ENCODE measurements at regions not wholly inside any gene's neighbourhood (a gene's known extent, or its start where the extent isn't known, plus 50 kb on each side); places are given as distances from the start of the nearest gene placed in this dataset.
"Not testable (repeated sequence)": the region's sequence is repeated elsewhere in the genome, so short reads cannot be mapped to it uniquely, and the experiment has no call there.

DNA sequence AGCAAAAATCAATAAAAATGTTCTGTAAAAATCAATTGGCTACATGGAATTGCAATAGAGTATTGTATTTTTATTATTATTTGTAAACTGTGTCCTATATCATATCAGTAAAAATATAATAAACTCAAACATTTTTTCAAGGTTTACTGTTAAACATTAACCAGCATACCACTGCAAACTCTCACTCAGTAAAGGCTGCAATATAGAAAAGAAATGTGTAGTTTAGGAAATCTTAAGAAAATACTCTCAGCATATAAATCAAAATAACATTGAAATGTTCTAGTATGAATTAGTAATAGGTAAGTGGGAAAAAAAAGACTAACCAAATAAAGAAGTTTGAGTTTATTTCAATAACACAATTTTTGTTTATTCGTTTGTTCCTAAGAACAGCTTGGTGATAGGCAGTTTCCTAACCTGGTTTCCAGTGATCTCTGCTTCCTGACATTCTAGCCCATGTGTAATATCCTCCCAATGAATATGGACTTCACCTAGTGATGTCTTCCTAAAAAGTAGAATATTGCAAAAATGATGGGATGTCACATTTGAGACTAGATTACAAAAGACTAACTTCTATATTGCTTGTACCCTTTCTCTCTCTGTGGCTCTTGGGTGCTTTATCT is 870.1 kb downstream of the BRINP3 start:
- DNase-seq = no peak

DNA sequence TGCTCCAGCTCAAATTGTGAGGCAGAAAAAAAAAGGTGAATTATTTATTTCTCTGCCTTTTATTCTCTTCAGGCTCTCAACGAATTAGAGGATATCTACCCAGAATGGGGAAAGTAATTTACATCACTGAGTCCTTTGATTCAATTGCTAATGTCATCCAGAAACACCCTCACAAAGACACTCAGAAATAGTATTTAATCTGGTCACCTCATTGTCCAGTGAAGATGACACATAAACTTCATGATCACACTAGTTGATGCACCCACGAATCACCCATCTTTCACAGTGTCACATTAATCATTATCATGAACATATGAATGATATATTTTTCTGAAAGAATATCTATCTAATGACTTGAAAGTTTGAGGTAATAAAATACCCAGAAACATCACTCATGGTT is 868.5 kb downstream of the BRINP3 start:
- DNase-seq = no peak

DNA sequence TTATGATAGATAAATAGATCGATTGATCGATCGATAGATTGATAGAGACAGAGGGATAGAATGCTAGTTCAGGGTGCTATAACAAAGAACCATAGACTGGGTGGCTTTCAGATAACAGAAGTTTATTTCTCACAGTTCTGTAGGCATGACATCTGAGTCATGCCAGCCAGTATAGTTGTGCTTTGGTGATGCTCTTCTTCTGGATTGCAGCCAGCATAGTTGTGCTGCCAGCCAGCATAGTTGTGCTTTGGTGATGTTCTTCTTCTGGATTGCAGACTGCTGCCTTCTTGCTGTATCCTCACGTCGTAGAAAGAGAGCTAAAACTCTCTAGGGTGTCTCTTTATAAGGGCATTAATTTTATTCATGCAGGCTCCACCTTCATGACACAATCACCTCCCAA is 860.8 kb downstream of the BRINP3 start:
- DNase-seq = no peak

DNA sequence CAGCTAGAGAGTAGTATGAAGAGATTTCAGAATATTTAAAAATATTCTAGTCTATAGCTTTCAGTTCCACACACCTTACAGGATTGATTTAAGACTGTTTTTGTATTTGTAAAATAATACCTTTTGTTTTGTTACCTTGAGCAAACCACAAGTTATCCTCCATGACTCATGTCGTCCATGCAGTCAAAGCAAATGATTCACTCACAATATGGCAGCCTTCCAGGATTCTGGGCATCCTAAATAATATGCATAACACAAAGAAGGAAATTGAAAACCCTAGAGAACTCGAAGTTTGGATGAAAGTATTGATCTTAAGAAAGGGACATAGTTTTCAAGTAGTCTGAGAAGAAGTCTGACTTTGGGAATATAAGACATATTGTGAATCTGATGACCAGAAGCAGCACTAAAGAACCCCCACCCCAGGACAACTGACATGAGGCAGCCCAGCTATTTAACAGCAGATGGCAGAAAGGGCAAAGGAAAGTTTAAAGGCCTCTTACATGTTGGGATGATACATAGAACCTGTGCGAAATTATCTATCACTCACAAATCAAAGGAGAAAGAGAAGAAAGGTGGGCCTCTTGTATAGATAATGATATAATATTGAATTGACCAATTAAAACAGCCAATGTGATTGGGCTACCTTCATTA is 857.9 kb downstream of the BRINP3 start:
- no peak for DNase-seq

DNA sequence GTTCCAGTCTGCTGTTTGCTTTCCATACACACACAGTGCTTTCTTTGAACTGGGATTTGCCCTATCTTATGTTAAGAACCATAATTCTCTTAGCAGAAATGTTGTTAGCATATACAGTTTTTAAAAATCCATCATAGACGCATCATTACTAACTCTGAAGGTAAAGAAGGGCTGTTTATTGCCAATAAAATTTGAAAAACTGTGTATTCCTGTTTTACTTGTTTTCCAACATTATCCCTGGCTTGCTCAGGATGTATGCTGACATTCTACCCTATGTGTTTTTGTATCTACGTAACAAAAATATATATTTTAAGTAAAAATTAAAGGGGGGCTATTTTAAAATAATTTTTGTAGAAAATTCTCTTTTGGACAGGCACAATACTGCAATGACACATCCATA is 857.2 kb downstream of the BRINP3 start:
- DNase-seq = no peak

DNA sequence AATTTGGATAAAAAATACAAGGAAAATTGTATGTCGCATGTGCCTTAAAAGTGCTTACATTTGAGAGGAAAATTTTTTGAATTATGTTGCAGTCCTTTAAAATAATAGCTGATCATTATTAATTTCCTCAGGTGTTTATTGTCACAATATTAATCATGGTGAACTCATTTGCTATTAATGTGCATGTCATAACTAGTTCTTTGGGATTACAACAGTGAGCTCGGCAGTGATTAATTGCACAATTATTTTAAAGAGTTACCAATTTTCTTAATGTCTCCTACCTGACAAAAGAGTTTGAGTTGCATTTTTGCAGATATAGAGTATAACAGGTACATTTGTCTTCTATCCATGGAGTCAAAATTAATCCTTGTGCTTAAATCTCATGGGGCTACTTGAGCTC is 854.3 kb downstream of the BRINP3 start:
- DNase-seq = no peak

DNA sequence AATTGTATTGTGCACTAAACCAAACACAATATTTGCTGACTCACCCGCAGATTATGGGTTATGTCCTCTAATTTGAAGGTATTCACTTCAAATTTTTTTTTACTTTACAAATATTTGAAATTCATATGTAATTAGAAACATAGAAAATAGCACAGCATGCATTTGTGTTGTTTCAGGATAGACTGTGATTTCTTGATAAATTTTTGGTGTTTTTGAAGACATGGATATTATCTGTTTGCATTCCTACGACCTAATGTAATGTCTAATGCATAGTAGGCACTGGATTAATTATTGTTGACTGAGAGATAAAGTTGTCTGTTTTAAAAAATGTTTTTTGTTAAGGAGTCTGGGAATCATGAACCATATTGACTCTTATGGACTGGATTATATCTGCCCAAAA is 850.2 kb downstream of the BRINP3 start:
- no peak for DNase-seq

DNA sequence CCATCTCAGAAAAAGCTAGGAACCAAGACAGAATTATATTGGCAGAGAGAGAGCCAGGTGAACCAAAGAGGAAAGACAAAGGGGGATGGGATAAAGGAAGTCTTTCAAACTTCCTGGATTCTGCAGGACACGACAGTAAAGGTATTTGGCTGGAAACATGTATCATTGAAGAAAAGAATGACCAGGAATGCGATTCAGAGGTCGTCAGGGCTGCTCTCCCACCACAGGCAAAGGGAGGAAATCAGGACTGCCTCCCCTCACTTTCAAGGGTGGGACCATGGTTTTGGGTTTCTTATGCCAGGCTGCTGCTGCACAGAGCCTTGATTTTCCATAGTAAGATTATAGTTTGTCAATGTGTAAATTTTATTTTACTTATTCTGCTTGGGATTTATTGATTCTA is 848.8 kb downstream of the BRINP3 start:
- no peak for DNase-seq

DNA sequence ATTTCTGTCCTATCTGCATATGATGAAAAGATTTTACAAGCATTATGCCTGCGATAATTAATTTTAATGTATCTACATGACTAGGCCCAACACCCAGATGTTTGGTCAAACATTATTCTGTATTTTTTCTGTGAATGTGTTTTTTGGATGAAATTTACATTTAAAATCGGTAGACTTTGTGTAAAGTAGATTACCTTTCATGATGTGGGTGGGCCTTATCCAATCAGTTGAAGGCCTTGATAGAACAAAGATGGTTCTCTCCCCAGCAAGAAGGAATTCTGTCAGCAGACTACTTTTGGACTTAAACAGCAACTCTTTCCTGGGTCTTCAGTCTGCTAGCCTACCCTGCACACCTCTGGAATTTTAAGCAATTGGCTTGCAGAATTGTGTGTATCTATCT is 844.0 kb downstream of the BRINP3 start:
- DNase-seq = no peak

DNA sequence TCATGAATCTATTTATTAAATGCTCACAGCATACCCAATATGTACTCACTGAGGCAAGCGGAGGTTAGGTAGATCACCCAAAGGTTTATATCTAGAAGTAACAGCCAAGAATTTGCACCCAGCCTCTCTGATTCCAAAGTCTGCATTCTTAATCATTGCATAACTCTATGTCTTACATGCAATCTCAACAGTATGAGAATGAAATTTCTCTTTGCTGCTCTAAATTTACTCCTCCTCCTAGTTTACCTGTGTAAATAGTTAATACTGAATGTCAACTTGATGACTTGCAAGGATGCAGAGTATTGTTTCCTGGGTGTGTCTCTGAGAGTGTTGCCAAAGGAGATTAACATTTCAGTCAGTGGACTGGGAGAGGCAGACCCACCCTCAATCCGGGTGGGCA is 840.6 kb downstream of the BRINP3 start:
- DNase-seq = no peak

DNA sequence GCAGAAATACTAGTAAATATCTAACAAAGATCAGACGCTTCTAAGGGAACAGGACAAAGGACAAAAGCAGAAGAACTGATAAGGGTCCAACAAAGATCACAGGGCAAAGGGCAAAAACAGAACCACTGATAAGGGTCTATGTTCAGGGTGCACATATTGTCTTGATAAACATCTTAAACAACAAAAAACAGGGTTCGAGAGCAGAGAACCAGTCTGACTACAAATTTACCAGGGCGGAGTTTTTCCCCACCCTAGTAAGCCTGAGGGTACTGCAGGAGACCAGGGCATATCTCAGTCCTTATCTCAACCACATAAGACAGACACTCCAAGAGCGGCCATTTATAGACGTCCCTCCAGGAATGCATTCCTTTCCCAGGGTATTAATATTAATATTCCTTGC is 833.5 kb downstream of the BRINP3 start:
- DNase-seq = not testable (repeated sequence)

DNA sequence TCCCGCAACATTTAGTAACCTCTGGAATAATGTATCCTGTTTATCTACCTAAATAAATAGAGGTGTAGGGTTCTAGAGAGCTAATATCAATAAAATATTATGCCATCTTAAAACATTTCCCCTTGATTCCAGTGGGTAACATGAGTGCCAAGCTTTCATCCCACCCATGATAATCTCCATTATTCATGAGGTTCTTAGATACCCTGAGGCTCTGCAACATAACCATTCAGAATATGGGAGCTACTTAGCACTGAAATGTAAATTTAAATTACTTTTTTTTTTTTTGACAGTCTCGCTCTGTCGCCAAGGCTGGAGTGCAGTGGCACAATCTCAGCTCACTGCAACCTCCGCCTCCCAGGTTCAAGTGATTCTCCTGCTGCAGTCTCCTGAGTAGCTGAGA is 832.7 kb downstream of the BRINP3 start:
- DNase-seq = no peak

DNA sequence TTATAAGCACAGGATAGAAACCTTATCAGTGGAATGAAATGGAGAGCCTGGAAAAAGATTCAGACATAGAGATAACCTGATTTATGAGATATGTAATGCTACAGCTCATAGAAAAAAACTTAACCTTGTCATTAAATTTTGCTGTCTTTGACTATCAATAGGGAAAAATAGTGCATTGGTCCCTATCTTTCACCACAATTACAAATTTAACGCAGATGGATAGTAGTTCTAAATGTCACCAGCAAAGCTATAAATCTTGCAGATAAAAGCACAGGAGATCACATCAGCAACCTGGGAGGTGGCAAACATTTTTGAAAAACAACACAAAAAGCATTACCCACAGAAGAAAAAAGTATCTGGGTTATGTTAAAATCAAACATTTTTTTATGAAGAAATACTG is 831.6 kb downstream of the BRINP3 start:
- no peak for DNase-seq

DNA sequence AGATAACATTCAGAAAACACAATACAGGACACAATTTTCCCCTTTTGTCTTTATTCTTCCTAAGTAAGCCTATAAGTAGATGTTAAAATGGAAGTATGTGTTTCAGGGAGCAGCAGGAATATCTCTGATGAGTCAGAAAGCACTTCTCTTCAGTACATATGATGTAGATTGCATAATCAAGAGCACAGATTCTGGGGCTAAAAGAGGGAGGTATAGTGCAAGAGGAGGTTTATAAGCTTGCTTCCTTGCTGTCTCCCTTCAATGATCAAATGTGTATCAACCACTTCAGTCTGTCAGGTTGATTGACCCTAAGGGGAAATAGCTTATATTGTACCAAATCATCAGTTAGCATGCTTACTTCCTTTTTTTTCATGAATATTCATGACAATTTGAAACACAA is 822.8 kb downstream of the BRINP3 start:
- no peak for DNase-seq

DNA sequence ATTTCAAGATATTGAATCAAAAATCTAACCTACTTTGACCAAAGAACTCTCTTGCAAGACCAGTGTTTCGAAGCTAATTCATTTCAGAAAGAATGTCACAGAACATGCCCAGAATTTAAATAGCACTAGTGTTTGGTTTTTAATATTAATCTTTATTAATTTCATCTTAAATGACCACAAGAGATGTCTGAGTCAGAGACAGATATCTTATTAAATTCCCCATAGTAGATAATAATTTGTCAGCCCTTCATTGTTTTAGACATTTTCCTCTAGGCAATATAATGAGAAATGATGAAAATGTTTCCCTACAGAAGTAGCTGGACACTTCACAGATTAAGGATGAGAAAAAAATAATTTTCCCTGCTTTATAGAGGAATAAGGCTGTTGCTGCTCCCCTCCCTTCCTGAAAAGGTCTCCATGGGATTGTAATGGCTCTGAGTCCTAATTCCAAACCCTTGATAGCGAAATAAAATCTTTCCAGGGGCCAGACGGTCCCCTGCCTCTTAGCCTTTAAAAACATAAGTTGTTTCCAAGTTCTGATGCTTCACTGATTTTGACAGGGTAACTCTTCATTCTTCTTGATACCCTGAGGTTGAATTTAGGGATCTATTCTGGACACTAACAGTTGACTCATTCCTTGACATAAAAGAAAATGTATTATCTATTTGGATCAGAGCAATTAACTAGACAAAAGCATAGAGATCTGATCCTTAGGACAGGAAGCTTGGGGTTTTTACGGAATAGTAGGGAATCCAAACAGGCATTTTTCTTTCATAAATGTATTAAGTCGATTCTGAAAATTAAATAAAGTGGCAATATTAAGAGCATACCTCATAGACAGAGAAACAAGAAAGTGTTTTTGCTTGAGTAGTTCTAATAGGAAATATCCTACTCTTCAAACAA is 820.8 kb downstream of the BRINP3 start:
- no peak for DNase-seq

DNA sequence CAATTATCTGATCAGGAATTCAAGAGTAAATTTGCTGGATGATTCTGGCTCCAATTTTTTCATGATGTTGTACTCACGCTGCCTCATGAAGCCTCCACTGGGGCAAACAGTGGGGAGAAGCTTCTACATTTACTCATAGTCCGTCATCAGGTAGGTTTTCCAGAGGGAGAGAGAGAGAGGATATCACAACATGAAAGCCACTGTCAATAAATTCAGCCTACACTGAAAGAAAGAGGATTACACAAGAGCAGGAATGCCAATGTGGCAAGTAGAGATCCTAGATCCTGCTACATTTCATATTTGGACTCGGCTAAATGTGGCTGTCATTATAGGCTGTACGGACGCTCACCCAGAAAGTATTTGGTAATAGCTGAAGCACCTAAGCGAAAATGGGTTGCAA is 819.9 kb downstream of the BRINP3 start:
- no peak for DNase-seq

DNA sequence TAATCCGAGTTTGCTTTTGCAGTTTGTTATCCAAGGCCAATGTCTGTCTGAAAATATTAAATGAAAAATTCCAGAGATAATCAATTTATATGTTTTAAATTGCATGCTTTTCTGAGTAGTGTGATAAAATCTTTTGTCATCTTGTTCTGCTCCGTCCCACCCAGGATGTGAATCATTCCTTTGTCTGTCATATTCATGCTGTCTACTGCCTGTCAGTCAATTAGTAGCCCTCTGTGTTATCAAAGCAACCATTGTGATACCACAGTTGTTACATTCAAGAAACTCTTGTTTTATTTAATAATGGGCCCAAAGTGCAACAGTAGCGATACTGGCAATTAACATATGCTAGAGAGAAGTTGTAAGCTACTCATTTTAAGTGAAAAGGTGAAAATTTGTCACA is 819.3 kb downstream of the BRINP3 start:
- no peak for DNase-seq

DNA sequence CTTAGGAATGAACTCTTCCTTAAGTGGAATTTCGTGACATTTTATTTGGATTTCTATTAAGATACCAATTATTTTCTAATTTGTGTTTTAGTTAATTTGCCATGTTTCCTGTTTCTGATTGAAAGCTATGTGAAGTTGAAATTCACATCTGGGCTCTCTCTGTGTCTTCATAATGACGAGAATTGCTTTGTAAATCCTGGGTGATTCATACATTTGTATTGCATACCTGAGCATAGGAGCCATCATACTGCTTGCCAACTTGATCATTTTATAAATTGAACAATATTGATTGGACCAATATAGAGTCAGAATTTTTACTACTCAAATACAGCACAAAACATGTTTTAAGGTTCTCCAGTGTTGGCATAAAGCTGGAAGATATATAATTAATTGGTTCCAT is 817.9 kb downstream of the BRINP3 start:
- no peak for DNase-seq

DNA sequence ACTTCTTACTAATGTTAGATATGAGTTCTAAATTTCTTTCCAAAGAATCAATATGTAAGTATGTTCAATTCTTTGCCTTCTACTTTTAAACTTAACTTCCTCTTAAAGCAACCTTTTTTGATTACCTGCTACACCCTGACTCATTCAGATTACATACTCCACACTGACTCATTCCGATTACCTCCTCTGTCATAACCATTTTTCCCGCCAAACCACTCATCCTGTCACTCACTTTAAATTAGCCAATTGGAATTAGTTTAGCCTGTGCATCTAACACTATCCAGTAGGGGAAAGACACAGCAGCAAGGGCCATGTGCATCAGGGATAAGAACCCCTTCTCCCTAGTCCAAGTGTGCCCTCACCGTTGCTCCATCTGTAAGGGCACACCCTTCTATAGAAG is 815.5 kb downstream of the BRINP3 start:
- DNase-seq = no peak

DNA sequence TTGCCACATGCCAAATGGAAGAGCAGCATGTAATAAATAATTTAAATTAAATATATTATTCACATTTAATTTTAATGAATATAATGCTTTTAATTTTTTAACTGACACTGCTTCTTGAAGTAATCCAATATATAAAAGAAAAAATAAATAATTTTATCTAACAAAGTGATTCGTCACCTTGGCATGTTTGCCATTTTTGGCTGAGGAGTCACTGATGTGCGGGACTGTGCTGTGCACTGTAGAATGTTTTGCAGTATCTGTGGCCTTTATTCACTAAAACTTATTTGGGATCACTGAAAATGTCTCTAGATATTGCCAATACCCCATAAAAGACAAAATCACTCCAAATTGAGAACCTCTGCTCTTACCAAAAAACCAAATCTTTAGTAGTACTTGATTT is 807.8 kb downstream of the BRINP3 start:
- DNase-seq = no peak

DNA sequence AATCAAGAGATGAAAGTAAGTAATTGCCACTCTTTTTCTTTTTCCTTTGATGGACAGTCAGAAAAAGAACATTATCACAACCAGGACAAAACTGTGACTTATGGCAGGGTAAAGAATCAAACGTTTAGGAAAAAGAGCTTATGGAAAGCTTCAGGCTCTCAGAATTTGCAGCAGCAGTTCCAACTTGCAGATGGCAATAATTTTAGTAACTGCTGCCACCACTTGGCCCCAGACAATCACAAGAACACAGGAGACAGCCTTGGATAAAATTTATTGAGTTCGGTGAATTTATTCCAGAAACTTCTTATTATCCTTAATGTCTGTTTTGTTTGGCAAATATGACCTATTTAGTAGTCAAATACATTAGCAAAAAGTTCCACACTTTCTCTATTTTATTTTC is 804.4 kb downstream of the BRINP3 start:
- no peak for DNase-seq

DNA sequence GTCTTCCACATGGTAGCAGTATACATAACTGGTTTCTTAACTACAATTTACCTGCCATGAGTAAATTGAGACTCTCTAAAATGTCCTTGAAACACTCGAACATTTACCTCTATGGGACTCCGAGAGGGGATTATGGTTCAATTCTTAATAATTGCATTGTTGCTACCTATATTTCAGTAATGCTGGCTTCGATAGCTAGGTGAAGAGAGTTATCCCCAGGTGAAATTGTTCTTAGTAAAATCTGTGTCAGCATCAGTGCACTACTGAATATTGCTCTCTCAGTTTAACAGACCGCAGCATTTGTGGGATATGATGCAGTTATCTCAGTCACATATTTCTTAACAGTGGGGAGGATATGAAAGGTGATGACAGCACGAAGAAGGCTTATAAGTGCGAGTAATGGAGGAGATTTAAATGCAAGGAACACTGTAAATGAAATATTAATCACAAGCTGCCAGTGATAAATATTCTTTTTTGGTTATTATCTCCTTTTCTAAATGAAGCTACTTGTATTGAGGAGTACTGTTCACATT is 801.9 kb downstream of the BRINP3 start:
- DNase-seq = no peak

DNA sequence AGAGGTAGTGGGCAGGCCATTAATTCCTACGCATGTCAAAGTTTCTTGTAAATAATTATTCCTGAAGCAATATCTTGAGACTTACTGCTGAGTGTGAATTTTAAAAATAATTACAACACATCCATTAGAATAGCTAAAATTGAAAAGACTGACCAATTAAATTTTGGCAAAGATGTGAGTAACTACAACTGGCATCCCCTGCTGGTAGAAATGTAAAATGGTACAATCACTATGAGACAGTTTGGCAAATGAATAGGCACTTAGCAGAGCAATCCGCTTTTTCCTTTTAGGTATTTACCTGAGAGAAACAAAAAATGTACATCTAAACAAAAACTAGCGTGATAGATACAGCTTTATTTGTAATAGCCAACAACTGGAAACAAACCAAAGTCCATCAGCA is 798.9 kb downstream of the BRINP3 start:
- DNase-seq = no peak

Measured in C1 segment of cervical spinal cord (tissue), 14 donors.